ENCODE measurements at regions not wholly inside any gene's neighbourhood (a gene's known extent, or its start where the extent isn't known, plus 50 kb on each side); places are given as distances from the start of the nearest gene placed in this dataset.

DNA sequence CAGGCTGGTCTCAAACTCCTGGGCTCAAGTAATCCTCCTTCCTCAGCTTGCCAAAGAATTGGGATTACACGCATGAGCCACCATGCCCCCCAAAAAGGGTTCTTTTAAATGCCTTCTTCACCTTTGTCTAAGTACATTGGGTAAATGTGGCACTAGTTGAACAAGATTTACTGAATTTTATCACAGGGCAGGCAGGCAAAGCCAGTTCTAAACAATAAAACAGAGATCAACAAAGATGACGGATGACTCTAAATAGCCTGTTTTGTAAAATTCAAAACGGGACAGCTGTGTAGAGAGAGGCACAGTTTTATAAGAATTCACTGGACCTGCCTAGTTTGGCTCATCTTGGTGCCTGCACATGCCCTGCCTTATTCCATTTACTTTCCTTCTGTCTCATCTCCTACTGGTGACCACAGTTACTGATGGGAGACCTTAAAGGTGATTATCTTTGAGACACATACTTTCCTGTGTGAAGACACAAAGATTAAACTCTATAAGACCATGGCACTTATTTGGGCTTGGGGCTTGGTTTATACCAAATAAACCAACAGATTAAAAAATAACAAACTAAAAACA, 149.6 kb upstream of the DMRT1 start:
- H3K4me3 ChIP-seq (ENCODE audit: low read depth, low read length): no peak overlapping the region
- in situ Hi-C loops (cut with HindIII; ENCODE audit: low sequenced_read_pairs): no loop called here
- DNase-seq (ENCODE audit: low read depth, low spot score): no peak
- TF ChIP-seq, protein P1, sequence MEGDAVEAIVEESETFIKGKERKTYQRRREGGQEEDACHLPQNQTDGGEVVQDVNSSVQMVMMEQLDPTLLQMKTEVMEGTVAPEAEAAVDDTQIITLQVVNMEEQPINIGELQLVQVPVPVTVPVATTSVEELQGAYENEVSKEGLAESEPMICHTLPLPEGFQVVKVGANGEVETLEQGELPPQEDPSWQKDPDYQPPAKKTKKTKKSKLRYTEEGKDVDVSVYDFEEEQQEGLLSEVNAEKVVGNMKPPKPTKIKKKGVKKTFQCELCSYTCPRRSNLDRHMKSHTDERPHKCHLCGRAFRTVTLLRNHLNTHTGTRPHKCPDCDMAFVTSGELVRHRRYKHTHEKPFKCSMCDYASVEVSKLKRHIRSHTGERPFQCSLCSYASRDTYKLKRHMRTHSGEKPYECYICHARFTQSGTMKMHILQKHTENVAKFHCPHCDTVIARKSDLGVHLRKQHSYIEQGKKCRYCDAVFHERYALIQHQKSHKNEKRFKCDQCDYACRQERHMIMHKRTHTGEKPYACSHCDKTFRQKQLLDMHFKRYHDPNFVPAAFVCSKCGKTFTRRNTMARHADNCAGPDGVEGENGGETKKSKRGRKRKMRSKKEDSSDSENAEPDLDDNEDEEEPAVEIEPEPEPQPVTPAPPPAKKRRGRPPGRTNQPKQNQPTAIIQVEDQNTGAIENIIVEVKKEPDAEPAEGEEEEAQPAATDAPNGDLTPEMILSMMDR (IDR thresholded peaks at IDR 0.05; ENCODE audit: low read depth, low read length): no peak

DNA sequence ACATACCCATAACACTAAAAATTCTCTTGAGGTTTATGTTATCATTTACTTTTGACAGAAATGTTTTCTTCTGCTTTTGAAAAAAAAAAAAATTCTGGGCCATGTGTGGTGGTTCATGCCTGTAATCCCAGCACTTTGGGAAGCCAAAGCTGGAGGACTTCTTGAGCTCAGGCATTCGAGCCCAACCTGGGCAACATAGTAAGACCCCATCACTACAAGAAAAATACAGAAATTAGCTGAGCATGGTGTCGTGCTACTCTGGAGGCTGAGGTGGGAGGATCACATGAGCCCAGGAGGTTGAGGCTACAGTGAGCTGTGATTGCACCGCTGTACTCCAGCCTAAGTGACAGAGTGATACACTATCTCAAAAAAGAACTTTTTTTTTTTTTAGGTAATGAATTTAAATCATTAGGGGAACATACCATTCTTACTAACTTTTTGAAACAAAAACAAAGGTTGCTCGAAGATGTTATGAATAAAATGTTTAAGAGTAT, 148.8 kb upstream of the DMRT1 start:
- no peak for DNase-seq (ENCODE audit: low read depth, low spot score)
- in situ Hi-C loops (cut with HindIII; ENCODE audit: low sequenced_read_pairs): no loop called here
- no peak overlapping the region for H3K4me3 ChIP-seq (ENCODE audit: low read depth, low read length)
- TF ChIP-seq, protein P1 (IDR thresholded peaks at IDR 0.05; ENCODE audit: low read depth, low read length): no peak

DNA sequence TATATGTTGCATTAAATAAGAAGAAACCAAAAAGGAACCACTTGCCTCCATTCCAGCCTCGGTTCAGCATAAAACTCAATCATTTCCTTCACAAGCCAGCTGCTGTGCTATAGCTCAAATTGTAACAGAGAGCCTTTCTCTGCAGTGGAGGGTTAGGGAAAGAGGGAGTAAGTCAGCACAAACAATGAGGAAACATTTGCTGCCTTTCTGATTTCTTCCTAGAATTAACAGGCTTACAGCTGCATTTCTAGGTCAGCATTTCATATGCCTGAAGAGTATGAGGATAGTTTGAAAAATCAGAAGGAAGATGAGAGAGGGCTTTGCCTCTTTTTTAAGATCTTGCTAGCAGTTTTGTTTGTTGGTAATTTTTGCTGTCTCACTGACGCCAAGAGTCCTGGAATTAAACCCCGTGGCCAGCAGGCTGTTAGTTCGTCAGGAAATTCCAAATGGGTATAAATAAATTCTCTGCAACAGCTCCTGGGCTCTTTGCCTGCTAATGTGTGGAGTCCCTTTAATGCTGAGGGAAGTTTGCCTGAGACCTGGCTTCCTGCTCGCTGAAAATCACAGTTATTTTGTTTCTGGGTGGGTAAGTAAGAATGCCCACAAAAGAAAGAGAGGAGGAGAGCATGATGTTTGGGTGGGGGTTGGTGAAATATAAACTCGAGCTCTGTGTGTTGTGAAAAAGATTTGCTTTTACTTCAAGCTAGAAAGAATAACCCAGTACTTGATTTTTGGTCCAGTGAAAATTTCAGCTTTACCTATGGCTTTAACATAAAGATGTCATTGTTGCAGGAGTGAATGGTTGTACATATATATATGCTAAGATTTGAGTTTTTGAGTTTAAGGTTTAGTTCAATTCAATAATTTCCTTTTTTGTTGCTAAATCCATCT, 148.1 kb upstream of the DMRT1 start:
- TF ChIP-seq, protein P1 (IDR thresholded peaks at IDR 0.05; ENCODE audit: low read depth, low read length): no peak
- peak; percentile 91 for DNase-seq (ENCODE audit: low read depth, low spot score)
- peak overlapping the region; percentile 18 for H3K4me3 ChIP-seq (ENCODE audit: low read depth, low read length)
- in situ Hi-C loops (cut with HindIII; ENCODE audit: low sequenced_read_pairs): no loop called here

DNA sequence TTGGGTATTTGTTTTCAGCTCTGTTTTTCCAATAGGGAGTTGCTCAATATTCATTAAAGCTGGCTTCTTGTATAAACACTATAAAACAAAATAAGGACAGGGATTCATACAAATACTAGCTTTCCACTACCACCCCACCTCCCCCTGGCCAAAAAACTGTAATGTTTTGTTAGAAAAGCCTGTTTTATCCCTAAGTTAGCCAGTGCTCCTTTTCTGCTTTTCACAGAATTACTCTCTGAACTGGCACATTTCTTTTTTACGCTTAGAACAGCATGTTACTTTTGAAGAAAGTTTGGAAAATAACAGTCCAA, 147.4 kb upstream of the DMRT1 start:
- in situ Hi-C loops (cut with HindIII; ENCODE audit: low sequenced_read_pairs): no loop called here
- TF ChIP-seq, protein P1 (IDR thresholded peaks at IDR 0.05; ENCODE audit: low read depth, low read length): no peak
- peak; percentile 34 for DNase-seq (ENCODE audit: low read depth, low spot score)
- peak overlapping the region; percentile 18 for H3K4me3 ChIP-seq (ENCODE audit: low read depth, low read length)

DNA sequence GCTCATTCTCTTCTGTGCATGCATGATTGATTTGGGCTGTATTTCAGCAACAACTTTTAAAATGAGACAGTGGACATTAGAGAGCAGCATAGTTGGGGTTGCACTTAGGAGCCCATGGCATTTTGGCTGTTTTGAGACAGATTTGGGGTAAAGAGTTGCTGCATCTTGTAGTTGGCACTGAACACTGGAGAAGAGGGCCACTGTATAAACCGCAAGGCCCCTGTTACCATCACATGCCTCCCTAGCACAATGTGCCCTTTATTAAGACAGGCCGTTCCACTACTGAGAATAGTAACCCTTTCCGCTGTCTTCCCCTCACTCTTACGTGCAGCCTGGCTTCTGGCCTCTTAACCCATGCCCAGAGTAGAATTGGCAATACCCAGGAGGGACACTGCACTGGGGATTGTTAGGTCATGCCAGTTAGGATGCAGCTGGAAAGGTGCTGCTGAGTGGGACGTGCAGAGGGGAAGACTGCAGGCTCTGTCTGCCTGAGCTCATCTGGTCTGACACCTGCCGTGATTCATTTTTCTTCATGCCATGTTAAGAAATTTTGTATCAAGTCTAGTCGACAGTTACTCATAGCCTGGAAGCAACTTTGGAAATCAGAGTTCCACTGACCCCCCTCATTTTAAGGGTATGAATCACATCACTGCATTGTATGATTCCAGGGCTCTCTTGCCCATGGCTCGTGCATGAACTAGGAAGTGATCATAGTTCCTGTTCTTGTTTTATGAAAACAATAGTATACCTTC, 146.9 kb upstream of the DMRT1 start:
- in situ Hi-C loops (cut with HindIII; ENCODE audit: low sequenced_read_pairs): no loop called here
- peak; percentile 84 for DNase-seq (ENCODE audit: low read depth, low spot score)
- TF ChIP-seq, protein P1 (IDR thresholded peaks at IDR 0.05; ENCODE audit: low read depth, low read length): no peak
- H3K4me3 ChIP-seq (ENCODE audit: low read depth, low read length): peak overlapping the region; percentile 18

DNA sequence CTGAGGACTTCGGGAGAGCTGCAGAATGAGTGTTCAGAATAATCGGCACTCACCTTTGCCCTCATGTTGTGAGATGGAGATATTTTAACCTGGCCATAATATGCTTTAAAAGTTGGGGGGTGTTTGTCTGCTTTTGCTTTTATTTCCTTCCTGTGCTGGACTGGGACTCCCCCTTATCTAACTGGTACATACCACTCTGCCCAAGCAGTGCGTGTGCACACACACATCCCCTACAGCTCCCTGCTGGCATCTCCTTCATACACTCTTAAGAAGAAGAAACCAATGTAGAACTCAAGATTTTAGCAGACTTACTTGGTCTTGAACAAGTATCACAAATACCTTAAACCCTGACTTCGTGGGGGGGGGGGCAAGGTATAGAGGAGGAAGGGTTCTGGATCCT, 146.2 kb upstream of the DMRT1 start:
- TF ChIP-seq, protein P1 (IDR thresholded peaks at IDR 0.05; ENCODE audit: low read depth, low read length): no peak
- no peak overlapping the region for H3K4me3 ChIP-seq (ENCODE audit: low read depth, low read length)
- no peak for DNase-seq (ENCODE audit: low read depth, low spot score)
- in situ Hi-C loops (cut with HindIII; ENCODE audit: low sequenced_read_pairs): no loop called here
